ENCODE measurements at regions not wholly inside any gene's neighbourhood (a gene's known extent, or its start where the extent isn't known, plus 50 kb on each side); places are given as distances from the start of the nearest gene placed in this dataset.

DNA sequence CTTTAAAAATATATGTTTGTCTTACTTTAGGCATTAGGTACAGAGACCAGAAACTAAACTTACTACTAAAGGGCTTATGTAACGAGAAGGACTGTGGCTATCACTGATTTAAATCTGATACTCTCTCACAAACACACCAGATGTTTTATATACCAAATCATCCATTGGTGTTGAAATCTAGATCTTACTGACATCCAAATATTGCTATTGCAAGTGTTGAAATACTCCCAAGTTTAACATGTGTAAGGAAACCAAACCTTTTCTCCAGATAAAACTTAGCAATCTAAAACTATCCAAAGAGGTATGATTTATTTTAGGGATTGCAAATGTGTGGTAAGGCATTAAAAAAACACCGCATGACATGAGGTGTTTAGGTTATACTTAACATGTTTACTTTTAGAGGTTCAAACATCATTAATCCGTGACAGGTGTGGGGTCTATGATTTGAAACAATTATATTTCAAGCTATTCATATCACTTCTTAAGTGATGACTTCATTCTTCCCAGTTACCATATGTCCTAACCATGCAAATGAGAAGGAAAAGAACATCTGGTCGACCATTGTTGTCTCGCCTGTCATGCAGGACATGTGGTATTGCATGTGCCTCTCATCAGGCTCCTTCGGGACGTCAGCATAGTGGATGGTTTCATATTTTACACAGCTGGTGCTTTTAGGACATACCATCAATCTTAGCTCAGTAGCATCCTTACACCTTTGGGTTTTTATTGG is 168.3 kb upstream of the SPACA1 start:
- TF ChIP-seq EZH2 (IDR thresholded peaks at IDR 0.05) (no peak), POLR2AphosphoS5 (IDR thresholded peaks at IDR 0.05; ENCODE audit: borderline replicate concordance, low read depth, low read length) (no peak), FOXP2 (optimal IDR thresholded peaks at IDR 0.05; ENCODE audit: control extremely low read depth, extremely low read length, insufficient read depth) (no peak)

Data from SK-N-MC (cell line).